ENCODE measurements at regions not wholly inside any gene's neighbourhood (a gene's known extent, or its start where the extent isn't known, plus 50 kb on each side); places are given as distances from the start of the nearest gene placed in this dataset.

GRCh38 chr18:65620076-65620696 lies 130.6 kb upstream of the CDH7 start:
- H3K4me3 ChIP-seq (ENCODE audit: low read length), result no peak overlapping the region
- no peaks in the 10 kb centered on the region for H3K79me2 ChIP-seq (ENCODE audit: control insufficient read depth, low read length)
- no peak overlapping the region for H3K27ac ChIP-seq (ENCODE audit: low read depth, low read length)
- no peaks in the 10 kb centered on the region for H3K9me2 ChIP-seq (replicated peaks; ENCODE audit: control insufficient read depth, low read length)
- H3K4me1 ChIP-seq (ENCODE audit: control insufficient read depth, low read length), result no peaks in the 10 kb centered on the region
- TF ChIP-seq EZH2phosphoT487 (IDR thresholded peaks at IDR 0.05; ENCODE audit: borderline replicate concordance, low read length), result no peak
- TF ChIP-seq CTCF (IDR thresholded peaks at IDR 0.05; ENCODE audit: low read depth, low read length, poor library complexity, severe bottlenecking), result no peak
- no peaks in the 10 kb centered on the region for H3K27me3 ChIP-seq (ENCODE audit: control insufficient read depth, low read length)
- H3K4me2 ChIP-seq (ENCODE audit: low read length), result no peak overlapping the region
- no peaks in the 10 kb centered on the region for H3K36me3 ChIP-seq (ENCODE audit: control insufficient read depth, low read length)
- H4K20me1 ChIP-seq (ENCODE audit: control insufficient read depth, insufficient read depth, low read depth, low read length), result no peaks in the 10 kb centered on the region
- no peaks in the 10 kb centered on the region for H3F3A ChIP-seq (ENCODE audit: control insufficient read depth, insufficient read depth)
- H3K9me3 ChIP-seq (ENCODE audit: control insufficient read depth, insufficient read depth, low read length), result no peaks in the 10 kb centered on the region

- Histone ChIP-seq H3K27ac (ENCODE audit: low read depth, low read length) (no peak overlapping the region), H3K4me1 (ENCODE audit: control insufficient read depth, low read length) (no peaks in the 10 kb centered on the region), H4K20me1 (ENCODE audit: control insufficient read depth, insufficient read depth, low read depth, low read length) (no peaks in the 10 kb centered on the region), H3K4me2 (ENCODE audit: low read length) (no peak overlapping the region), H3K27me3 (ENCODE audit: control insufficient read depth, low read length) (no peaks in the 10 kb centered on the region), H3K9me3 (ENCODE audit: control insufficient read depth, insufficient read depth, low read length) (no peaks in the 10 kb centered on the region), H3F3A (ENCODE audit: control insufficient read depth, insufficient read depth) (no peaks in the 10 kb centered on the region), H3K36me3 (ENCODE audit: control insufficient read depth, low read length) (no peaks in the 10 kb centered on the region), H3K79me2 (ENCODE audit: control insufficient read depth, low read length) (no peaks in the 10 kb centered on the region), H3K4me3 (ENCODE audit: low read length) (no peak overlapping the region), H3K9me2 (replicated peaks; ENCODE audit: control insufficient read depth, low read length) (no peaks in the 10 kb centered on the region)
- TF ChIP-seq CTCF (IDR thresholded peaks at IDR 0.05; ENCODE audit: low read depth, low read length, poor library complexity, severe bottlenecking) (no peak), EZH2phosphoT487 (IDR thresholded peaks at IDR 0.05; ENCODE audit: borderline replicate concordance, low read length) (no peak)
Measured at GRCh38 chr18:65610939-65611338, 139.9 kb upstream of the CDH7 start.

GRCh38 chr18:65608471-65608870 lies 142.3 kb upstream of the CDH7 start:
- no peaks in the 10 kb centered on the region for H3K79me2 ChIP-seq (ENCODE audit: control insufficient read depth, low read length)
- H3K36me3 ChIP-seq (ENCODE audit: control insufficient read depth, low read length), result no peaks in the 10 kb centered on the region
- H3K9me3 ChIP-seq (ENCODE audit: control insufficient read depth, insufficient read depth, low read length), result no peaks in the 10 kb centered on the region
- H3K4me3 ChIP-seq (ENCODE audit: low read length), result no peak overlapping the region
- H3K9me2 ChIP-seq (replicated peaks; ENCODE audit: control insufficient read depth, low read length), result no peaks in the 10 kb centered on the region
- H3K27ac ChIP-seq (ENCODE audit: low read depth, low read length), result no peak overlapping the region
- H3K4me2 ChIP-seq (ENCODE audit: low read length), result no peak overlapping the region
- H3K27me3 ChIP-seq (ENCODE audit: control insufficient read depth, low read length), result no peaks in the 10 kb centered on the region
- no peaks in the 10 kb centered on the region for H3K4me1 ChIP-seq (ENCODE audit: control insufficient read depth, low read length)
- TF ChIP-seq CTCF (IDR thresholded peaks at IDR 0.05; ENCODE audit: low read depth, low read length, poor library complexity, severe bottlenecking) (no peak), EZH2phosphoT487 (IDR thresholded peaks at IDR 0.05; ENCODE audit: borderline replicate concordance, low read length) (no peak)
- H3F3A ChIP-seq (ENCODE audit: control insufficient read depth, insufficient read depth), result no peaks in the 10 kb centered on the region
- H4K20me1 ChIP-seq (ENCODE audit: control insufficient read depth, insufficient read depth, low read depth, low read length), result no peaks in the 10 kb centered on the region
